SK-N-SH treated with all-trans-retinoic acid at 6 μM for 48 hours (cell line): ENCODE measurements at regions not wholly inside any gene's neighbourhood (a gene's known extent, or its start where the extent isn't known, plus 50 kb on each side); places are given as distances from the start of the nearest gene placed in this dataset.

Experiments
- ATAC-seq: fragments of 200-7000 bp; cut with Tn5 transposase; 3 replicates; pipeline ENCODE4 v1.9.1; 2020; ENCODE audit warnings: mild to moderate bottlenecking, moderate library complexity
- ARNTL ChIP-seq: fragments of 450-650 bp; formaldehyde crosslinking; IDR thresholded peaks from 2 replicates; pipeline ENCODE4 v1.5.0; 2020; ENCODE audit warnings: low read depth, mild to moderate bottlenecking, moderate library complexity, borderline replicate concordance
- CSDC2 ChIP-seq: fragments of 250-450 bp; sonication (Bioruptor Pico); IDR thresholded peaks from 2 replicates; pipeline ENCODE4 v1.5.0; 2020; ENCODE audit warnings: mild to moderate bottlenecking, moderate library complexity
- ESRRG ChIP-seq: fragments of 250-450 bp; sonication (Bioruptor Pico); IDR thresholded peaks from 2 replicates; pipeline ENCODE4 v1.6.1; 2021; ENCODE audit warnings: mild to moderate bottlenecking
- GLIS3 ChIP-seq: fragments of 250-450 bp; sonication (Bioruptor Pico); IDR thresholded peaks from 2 replicates; pipeline ENCODE4 v1.5.0; 2020; ENCODE audit warnings: mild to moderate bottlenecking, moderate library complexity
- ISL1 ChIP-seq: fragments of 250-450 bp; sonication (Bioruptor Pico); IDR thresholded peaks from 2 replicates; pipeline ENCODE4 v2.1.2; 2022; ENCODE audit warnings: mild to moderate bottlenecking, moderate library complexity
- OSR1 ChIP-seq: fragments of 250-450 bp; sonication (Bioruptor Pico); IDR thresholded peaks from 2 replicates; pipeline ENCODE4 v1.8.0; 2022; ENCODE audit warnings: moderate library complexity, mild to moderate bottlenecking, inconsistent platforms
- PATZ1 ChIP-seq: fragments of 250-450 bp; sonication (Bioruptor Pico); IDR thresholded peaks from 2 replicates; pipeline ENCODE4 v1.8.0; 2020; ENCODE audit warnings: mild to moderate bottlenecking, moderate library complexity, borderline replicate concordance
- PPARA ChIP-seq: fragments of 250-450 bp; sonication (Bioruptor Pico); IDR thresholded peaks from 2 replicates; pipeline ENCODE4 v1.5.0; 2020; ENCODE audit warnings: mild to moderate bottlenecking, borderline replicate concordance
- RARB ChIP-seq: fragments of 250-450 bp; sonication (Bioruptor Pico); IDR thresholded peaks from 2 replicates; pipeline ENCODE4 v1.8.0; 2021; ENCODE audit warnings: mild to moderate bottlenecking, moderate library complexity
- SNAI2 ChIP-seq: fragments of 250-450 bp; sonication (Bioruptor Pico); IDR thresholded peaks from 2 replicates; pipeline ENCODE4 v1.5.0; 2020; ENCODE audit warnings: mild to moderate bottlenecking, moderate library complexity
- TCF4 ChIP-seq: fragments of 250-450 bp; sonication (Bioruptor Pico); IDR thresholded peaks from 2 replicates; pipeline ENCODE4 v1.8.0; 2021; ENCODE audit warnings: mild to moderate bottlenecking, moderate library complexity, borderline replicate concordance
- TOX ChIP-seq: fragments of 250-450 bp; sonication (Bioruptor Pico); IDR thresholded peaks from 2 replicates; pipeline ENCODE4 v1.8.0; 2021; ENCODE audit warnings: mild to moderate bottlenecking, moderate library complexity, borderline replicate concordance
- TSHZ2 ChIP-seq: fragments of 250-450 bp; sonication (Bioruptor Pico); IDR thresholded peaks from 2 replicates; pipeline ENCODE4 v1.5.0; 2020; ENCODE audit warnings: mild to moderate bottlenecking, moderate library complexity
- ZC3H10 ChIP-seq: fragments of 250-450 bp; sonication (Bioruptor Pico); IDR thresholded peaks from 2 replicates; pipeline ENCODE4 v1.5.1; 2021; ENCODE audit warnings: mild to moderate bottlenecking, moderate library complexity
- ZFP3 ChIP-seq: fragments of 250-450 bp; sonication (Bioruptor Pico); IDR thresholded peaks from 2 replicates; pipeline ENCODE4 v1.5.0; 2020; ENCODE audit warnings: mild to moderate bottlenecking, moderate library complexity
- ZFP30 ChIP-seq: fragments of 450-650 bp; formaldehyde crosslinking; IDR thresholded peaks from 2 replicates; pipeline ENCODE4 v1.5.0; 2022; ENCODE audit warnings: mild to moderate bottlenecking, moderate library complexity
- ZNF565 ChIP-seq: fragments of 450-650 bp; formaldehyde crosslinking; conservative IDR thresholded peaks from 2 replicates; pipeline ENCODE4 v1.5.0; 2020; ENCODE audit warnings: low read depth, mild to moderate bottlenecking, moderate library complexity
- ZNF70 ChIP-seq: fragments of 450-650 bp; formaldehyde crosslinking; IDR thresholded peaks from 2 replicates; pipeline ENCODE4 v1.5.0; 2020; ENCODE audit warnings: mild to moderate bottlenecking, moderate library complexity
- ZNF8 ChIP-seq: fragments of 450-650 bp; formaldehyde crosslinking; IDR thresholded peaks from 2 replicates; pipeline ENCODE4 v1.5.0; 2020; ENCODE audit warnings: mild to moderate bottlenecking, moderate library complexity
- TF ChIP-seq, protein P1 (sequence below): fragments of 250-450 bp; sonication (Bioruptor Pico); IDR thresholded peaks from 2 replicates; pipeline ENCODE4 v1.5.1; 2020; ENCODE audit warnings: low read depth, mild to moderate bottlenecking, moderate library complexity
- TF ChIP-seq, protein P2 (sequence below): fragments of 250-450 bp; sonication (Bioruptor Pico); IDR thresholded peaks from 2 replicates; pipeline ENCODE4 v1.8.0; 2021; ENCODE audit warnings: low read depth, mild to moderate bottlenecking, moderate library complexity, borderline replicate concordance

DNA sequence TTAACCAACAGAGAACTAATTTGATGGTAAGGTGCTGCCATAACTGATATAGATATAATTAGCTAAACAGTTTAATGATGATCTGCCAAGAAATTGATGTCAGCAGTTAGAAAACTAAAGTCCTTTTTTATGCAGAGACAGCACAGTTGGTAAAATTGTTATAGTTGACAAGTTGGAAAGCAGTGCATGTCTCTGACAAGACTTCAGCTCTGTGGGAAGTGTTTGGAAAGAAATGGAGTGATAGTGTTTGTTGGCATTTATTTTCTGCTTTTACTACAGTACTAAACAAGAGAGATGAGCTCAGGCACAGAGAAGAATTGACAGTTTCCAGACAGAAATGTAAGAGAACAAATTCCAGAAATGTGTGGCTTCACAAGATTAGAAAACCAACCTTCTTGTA, 523.5 kb upstream of the BCHE start:
- no peak for ATAC-seq
- no peak for TF ChIP-seq PATZ1

DNA sequence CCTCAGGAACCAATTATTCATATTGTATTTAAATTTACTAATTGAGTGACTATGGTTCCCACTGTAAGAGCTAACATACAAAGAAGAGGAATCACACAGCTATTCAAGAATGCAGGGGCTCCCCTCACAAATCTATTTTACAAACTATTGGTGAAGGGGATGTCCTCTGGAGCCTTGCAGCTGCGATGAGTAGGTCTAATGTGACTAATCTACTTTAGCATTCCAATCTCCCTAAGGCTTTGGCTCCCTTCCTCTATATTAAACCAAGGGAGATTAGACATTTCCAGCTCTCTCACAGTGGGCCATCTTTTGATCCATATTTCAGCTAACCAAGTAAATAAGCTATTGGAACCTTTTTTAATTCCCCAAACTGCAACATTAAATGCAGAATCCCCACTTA, 514.2 kb upstream of the BCHE start:
- TF ChIP-seq TSHZ2 (CRISPR knock-in tag) = no peak
- TF ChIP-seq ZFP30 (CRISPR knock-in tag) = no peak
- no peak for TF ChIP-seq ARNTL (CRISPR knock-in tag)
- no peak for TF ChIP-seq RARB (CRISPR knock-in tag)
- TF ChIP-seq CSDC2 (CRISPR knock-in tag) = no peak
- TF ChIP-seq ESRRG (CRISPR knock-in tag) = no peak
- no peak for TF ChIP-seq SNAI2 (CRISPR knock-in tag)
- no peak for TF ChIP-seq TCF4 (CRISPR knock-in tag)
- no peak for TF ChIP-seq TOX
- no peak for TF ChIP-seq ZNF565 (CRISPR knock-in tag)
- TF ChIP-seq OSR1 = no peak
- no peak for TF ChIP-seq ISL1
- no peak for TF ChIP-seq PATZ1
- TF ChIP-seq ZFP3 (CRISPR knock-in tag) = no peak
- no peak for TF ChIP-seq ZC3H10 (CRISPR knock-in tag)
- TF ChIP-seq, protein P1, sequence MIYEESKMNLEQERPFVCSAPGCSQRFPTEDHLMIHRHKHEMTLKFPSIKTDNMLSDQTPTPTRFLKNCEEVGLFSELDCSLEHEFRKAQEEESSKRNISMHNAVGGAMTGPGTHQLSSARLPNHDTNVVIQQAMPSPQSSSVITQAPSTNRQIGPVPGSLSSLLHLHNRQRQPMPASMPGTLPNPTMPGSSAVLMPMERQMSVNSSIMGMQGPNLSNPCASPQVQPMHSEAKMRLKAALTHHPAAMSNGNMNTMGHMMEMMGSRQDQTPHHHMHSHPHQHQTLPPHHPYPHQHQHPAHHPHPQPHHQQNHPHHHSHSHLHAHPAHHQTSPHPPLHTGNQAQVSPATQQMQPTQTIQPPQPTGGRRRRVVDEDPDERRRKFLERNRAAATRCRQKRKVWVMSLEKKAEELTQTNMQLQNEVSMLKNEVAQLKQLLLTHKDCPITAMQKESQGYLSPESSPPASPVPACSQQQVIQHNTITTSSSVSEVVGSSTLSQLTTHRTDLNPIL (CRISPR knock-in tag) = no peak
- no peak for TF ChIP-seq ZNF8
- TF ChIP-seq, protein P2, sequence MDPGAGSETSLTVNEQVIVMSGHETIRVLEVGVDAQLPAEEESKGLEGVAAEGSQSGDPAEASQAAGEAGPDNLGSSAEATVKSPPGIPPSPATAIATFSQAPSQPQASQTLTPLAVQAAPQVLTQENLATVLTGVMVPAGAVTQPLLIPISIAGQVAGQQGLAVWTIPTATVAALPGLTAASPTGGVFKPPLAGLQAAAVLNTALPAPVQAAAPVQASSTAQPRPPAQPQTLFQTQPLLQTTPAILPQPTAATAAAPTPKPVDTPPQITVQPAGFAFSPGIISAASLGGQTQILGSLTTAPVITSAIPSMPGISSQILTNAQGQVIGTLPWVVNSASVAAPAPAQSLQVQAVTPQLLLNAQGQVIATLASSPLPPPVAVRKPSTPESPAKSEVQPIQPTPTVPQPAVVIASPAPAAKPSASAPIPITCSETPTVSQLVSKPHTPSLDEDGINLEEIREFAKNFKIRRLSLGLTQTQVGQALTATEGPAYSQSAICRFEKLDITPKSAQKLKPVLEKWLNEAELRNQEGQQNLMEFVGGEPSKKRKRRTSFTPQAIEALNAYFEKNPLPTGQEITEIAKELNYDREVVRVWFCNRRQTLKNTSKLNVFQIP (CRISPR knock-in tag) = no peak
- TF ChIP-seq ZNF70 (CRISPR knock-in tag) = no peak
- no peak for TF ChIP-seq PPARA (CRISPR knock-in tag)
- ATAC-seq = no peak

DNA sequence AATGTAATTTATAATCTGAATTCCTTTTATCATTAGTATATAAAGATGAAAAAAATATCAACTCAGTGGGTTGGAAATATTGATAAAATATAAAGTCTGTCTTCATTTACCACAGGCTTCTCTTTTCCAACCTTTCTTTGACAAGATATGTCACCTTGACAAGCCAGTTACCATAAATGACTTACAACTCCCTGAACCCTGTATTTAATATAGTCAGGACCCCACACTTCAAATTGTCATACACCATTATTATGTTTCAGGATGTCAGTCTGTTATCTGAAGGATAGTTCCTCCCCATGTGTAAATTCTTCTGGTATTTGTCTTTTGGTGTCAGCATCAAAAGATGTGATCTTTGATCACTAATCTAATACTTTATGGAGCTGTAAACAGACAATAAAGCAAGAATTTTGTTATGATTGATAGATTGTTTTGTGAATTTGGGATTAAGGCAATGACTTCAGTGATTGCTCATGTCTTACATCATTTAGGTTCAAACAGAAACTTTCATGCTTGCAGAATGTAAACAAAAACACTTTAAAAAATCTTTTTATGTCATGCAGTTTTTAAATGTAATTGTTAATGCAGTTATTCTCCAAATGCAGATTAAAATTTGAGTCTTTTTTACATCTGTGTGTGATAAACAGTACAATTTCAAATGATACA, 503.5 kb upstream of the BCHE start:
- TF ChIP-seq ZC3H10 (CRISPR knock-in tag) (no peak), ESRRG (CRISPR knock-in tag) (no peak), TOX (no peak), ZNF70 (CRISPR knock-in tag) (no peak), TCF4 (CRISPR knock-in tag) (no peak), ZNF8 (no peak), PATZ1 (no peak), ZFP30 (CRISPR knock-in tag) (no peak), ZFP3 (CRISPR knock-in tag) (no peak), GLIS3 (CRISPR knock-in tag) (no peak)
- no peak for ATAC-seq
